ENCODE measurements at regions not wholly inside any gene's neighbourhood (a gene's known extent, or its start where the extent isn't known, plus 50 kb on each side); places are given as distances from the start of the nearest gene placed in this dataset.

DNA sequence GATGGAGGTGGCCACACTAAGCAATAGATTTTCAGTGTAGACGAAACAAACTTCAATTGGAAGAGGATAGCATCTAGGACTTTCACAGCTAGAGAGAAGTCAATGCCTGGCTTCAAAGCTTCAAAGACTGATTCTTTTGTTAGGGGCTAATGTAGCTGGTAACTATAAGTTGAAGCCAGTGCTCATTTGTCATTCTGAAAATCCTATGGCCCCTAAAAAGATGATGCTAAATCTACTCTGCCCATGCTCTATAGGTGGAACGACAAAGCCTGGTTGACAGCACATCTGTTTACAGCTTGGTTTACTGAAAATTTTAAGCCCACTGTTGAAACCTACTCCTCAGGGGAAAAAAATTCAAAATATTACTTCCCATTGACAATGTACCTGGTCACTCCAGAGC lies 226.7 kb downstream of the BCAS1 start:
- 96 to 100% (median 99%) methylated on average over 2 of the region's 2 CpGs for WGBS, 3 donors
- H3K9me3 ChIP-seq: no peaks in the 10 kb centered on the region
- no peaks in the 10 kb centered on the region for H3K36me3 ChIP-seq
- TF ChIP-seq EP300 (IDR thresholded peaks at IDR 0.05): no peak
- TF ChIP-seq POLR2A (IDR thresholded peaks at IDR 0.05): no peak
- TF ChIP-seq, protein P1, sequence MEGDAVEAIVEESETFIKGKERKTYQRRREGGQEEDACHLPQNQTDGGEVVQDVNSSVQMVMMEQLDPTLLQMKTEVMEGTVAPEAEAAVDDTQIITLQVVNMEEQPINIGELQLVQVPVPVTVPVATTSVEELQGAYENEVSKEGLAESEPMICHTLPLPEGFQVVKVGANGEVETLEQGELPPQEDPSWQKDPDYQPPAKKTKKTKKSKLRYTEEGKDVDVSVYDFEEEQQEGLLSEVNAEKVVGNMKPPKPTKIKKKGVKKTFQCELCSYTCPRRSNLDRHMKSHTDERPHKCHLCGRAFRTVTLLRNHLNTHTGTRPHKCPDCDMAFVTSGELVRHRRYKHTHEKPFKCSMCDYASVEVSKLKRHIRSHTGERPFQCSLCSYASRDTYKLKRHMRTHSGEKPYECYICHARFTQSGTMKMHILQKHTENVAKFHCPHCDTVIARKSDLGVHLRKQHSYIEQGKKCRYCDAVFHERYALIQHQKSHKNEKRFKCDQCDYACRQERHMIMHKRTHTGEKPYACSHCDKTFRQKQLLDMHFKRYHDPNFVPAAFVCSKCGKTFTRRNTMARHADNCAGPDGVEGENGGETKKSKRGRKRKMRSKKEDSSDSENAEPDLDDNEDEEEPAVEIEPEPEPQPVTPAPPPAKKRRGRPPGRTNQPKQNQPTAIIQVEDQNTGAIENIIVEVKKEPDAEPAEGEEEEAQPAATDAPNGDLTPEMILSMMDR (IDR thresholded peaks at IDR 0.05): no peak
- no peaks in the 10 kb centered on the region for H3K27me3 ChIP-seq
- no peak overlapping the region for H3K27ac ChIP-seq
- no peak overlapping the region for H3K4me3 ChIP-seq
- intact Hi-C loops (cut with DNase I): no loop called here
- H3K4me1 ChIP-seq (ENCODE audit: insufficient read depth): no peaks in the 10 kb centered on the region
- DNase-seq: no peak

DNA sequence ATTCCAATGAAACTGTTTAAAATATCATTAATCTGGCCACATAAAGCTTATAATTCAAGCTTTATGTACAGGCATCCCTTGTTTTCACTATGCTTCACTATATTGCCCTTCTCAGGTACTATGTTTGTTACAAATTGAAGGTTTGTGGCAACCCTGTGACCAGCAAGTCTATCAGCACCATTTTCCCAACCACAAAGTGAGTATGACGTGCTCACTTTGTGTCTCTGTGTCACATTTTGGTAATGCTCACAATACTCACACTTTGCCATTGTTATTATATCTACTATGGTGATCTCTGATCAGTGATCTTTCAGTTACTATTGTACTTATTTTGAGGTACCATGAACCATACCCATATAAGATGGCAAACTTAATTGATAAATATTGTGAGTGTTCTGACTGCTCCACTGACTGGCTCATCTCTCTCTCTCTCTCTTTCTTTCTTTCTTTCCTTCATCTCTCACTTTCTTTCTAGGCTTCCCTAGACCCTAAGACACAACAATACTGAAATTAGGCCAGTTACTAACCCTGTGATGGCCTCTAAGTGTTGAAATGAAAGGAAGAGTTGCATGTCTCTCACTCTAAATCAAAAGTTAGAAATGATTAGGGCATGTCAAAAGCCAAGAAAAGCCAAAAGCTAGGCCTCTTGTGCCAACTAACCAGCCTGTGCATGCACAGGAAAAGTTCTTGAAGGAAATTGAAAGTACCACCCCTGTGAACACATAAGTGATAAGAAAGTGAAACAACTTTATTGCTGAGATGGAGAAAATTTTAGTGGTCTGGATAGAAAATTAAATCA lies 227.9 kb downstream of the BCAS1 start:
- Histone ChIP-seq H3K36me3 (no peaks in the 10 kb centered on the region), H3K9me3 (no peaks in the 10 kb centered on the region), H3K4me3 (no peak overlapping the region), H3K27me3 (no peaks in the 10 kb centered on the region), H3K27ac (no peak overlapping the region), H3K4me1 (ENCODE audit: insufficient read depth) (no peaks in the 10 kb centered on the region)
- WGBS, 3 donors: 94 to 96% (median 96%) methylated on average over 1 of the region's 1 CpG
- intact Hi-C loops (cut with DNase I): no loop called here
- no peak for DNase-seq
- TF ChIP-seq EP300 (IDR thresholded peaks at IDR 0.05): no peak
- no peak for TF ChIP-seq POLR2A (IDR thresholded peaks at IDR 0.05)
- TF ChIP-seq, protein P1 (IDR thresholded peaks at IDR 0.05): no peak

DNA sequence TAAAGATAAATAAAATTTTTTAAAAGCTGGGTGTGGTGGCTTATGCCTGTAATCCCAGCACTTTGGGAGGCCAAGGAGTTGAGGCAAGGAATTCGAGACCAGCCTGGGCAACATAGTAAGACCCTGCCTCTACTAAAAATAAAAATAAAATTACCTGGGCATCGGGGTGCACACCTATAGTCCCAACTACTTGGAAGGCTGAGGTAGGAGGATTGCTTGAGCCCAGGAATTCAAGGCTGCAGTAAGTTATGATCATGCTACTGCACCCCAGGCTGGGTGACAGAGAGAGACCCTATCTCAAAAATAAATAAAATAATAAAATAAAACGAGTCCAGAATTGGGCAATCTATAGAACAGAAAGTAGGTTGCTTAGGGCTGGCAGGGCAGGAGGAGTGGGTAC lies 228.7 kb downstream of the BCAS1 start:
- intact Hi-C loops (cut with DNase I): no loop called here
- 59 to 61% (median 59%) methylated on average over 3 of the region's 3 CpGs for WGBS, 3 donors
- Histone ChIP-seq H3K27me3 (no peaks in the 10 kb centered on the region), H3K9me3 (no peaks in the 10 kb centered on the region), H3K27ac (no peak overlapping the region), H3K4me1 (ENCODE audit: insufficient read depth) (no peaks in the 10 kb centered on the region), H3K36me3 (no peaks in the 10 kb centered on the region), H3K4me3 (no peak overlapping the region)
- no peak for DNase-seq
- TF ChIP-seq POLR2A (IDR thresholded peaks at IDR 0.05): no peak
- TF ChIP-seq EP300 (IDR thresholded peaks at IDR 0.05): no peak
- TF ChIP-seq, protein P1 (IDR thresholded peaks at IDR 0.05): no peak

DNA sequence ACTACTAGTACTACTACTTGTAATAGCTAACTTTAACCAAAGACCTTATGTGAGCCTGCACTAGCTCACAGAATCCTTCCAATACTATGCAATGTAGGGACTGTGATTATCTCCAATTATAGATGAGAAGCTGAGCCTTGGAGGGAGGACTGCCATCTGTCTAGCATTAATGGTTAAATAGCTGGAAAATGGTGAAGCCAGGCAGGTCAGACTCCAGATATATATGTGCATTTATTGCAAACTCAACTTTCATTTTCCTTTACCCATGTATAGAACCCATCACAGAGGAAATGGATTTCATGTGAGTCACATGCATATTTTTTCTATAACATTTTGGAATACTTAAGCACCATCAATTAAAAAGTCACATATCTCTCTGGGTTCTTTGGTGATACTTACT lies 229.9 kb downstream of the BCAS1 start:
- H3K36me3 ChIP-seq: no peaks in the 10 kb centered on the region
- no peaks in the 10 kb centered on the region for H3K9me3 ChIP-seq
- intact Hi-C loops (cut with DNase I): no loop called here
- H3K27me3 ChIP-seq: no peaks in the 10 kb centered on the region
- DNase-seq: no peak
- no peak for TF ChIP-seq EP300 (IDR thresholded peaks at IDR 0.05)
- TF ChIP-seq, protein P1 (IDR thresholded peaks at IDR 0.05): no peak
- TF ChIP-seq POLR2A (IDR thresholded peaks at IDR 0.05): no peak
- no peak overlapping the region for H3K27ac ChIP-seq
- no peaks in the 10 kb centered on the region for H3K4me1 ChIP-seq (ENCODE audit: insufficient read depth)
- H3K4me3 ChIP-seq: no peak overlapping the region
